Gastroesophageal sphincter (tissue), 4 donors: ENCODE measurements at regions not wholly inside any gene's neighbourhood (a gene's known extent, or its start where the extent isn't known, plus 50 kb on each side); places are given as distances from the start of the nearest gene placed in this dataset.

Experiments
- ATAC-seq: fragments of 150-250 bp; one replicate; pipeline ENCODE4 v1.9.1; 2016; ENCODE audit warnings: mild to moderate bottlenecking, moderate library complexity
- H3K27ac ChIP-seq, 4 donors: fragments of 200-600 bp; sonication (generic) in 3 of 4; 1 replicate in 3 of 4; 2 replicates in 1 of 4; pipeline ENCODE4 v1.5.1; 2016 to 2019
- H3K27me3 ChIP-seq: fragments of 200-600 bp; sonication (generic); one replicate; pipeline ENCODE4 v1.5.1; 2019
- H3K36me3 ChIP-seq, 2 donors: fragments of 200-600 bp; sonication (generic); one replicate each; pipeline ENCODE4 v1.5.1; 2019; ENCODE audit warnings: control low read depth in 1 of 2
- H3K4me1 ChIP-seq, 3 donors: fragments of 200-600 bp; sonication (generic); 1 replicate in 2 of 3; 2 replicates in 1 of 3; pipeline ENCODE4 v1.5.1; 2016 to 2019; ENCODE audit warnings: control low read depth in 2 of 3
- H3K4me3 ChIP-seq, 2 donors: fragments of 200-600 bp; sonication (generic); one replicate each; pipeline ENCODE4 v1.5.1; 2019; ENCODE audit warnings: mild to moderate bottlenecking in 1 of 2, moderate library complexity in 1 of 2
- H3K9me3 ChIP-seq, 3 donors: fragments of 200-600 bp; sonication (generic); one replicate each; pipeline ENCODE4 v1.5.1; 2017 to 2019; ENCODE audit warnings: control low read depth in 2 of 3
- EP300 ChIP-seq: sonication (generic); formaldehyde crosslinking; IDR thresholded peaks from one replicate; pipeline ENCODE4 v1.6.1; 2017; ENCODE audit warnings: antibody characterized with exemption, mild to moderate bottlenecking
- POLR2A ChIP-seq, 2 donors: fragments of 450-650 bp; IDR thresholded peaks; one replicate each; pipeline ENCODE4 v1.6.1; 2017; ENCODE audit warnings: antibody characterized with exemption in 2 of 2, mild to moderate bottlenecking in 2 of 2, moderate library complexity in 1 of 2
- POLR2AphosphoS5 ChIP-seq: sonication (generic); formaldehyde crosslinking; IDR thresholded peaks from one replicate; pipeline ENCODE4 v1.6.1; 2017; ENCODE audit warnings: antibody characterized with exemption
- WGBS, 2 donors: methylation state at CpG; one replicate each; pipeline ENCODE4 v1.1.5; 2018; ENCODE audit warnings: low coverage in 1 of 2; 5-methylcytosine and 5-hydroxymethylcytosine counted together
- TF ChIP-seq, protein P1 (sequence below), 4 experiments: fragments of 200-600 bp in 2 of 4; fragments of 450-650 bp in 2 of 4; sonication (generic) in 1 of 4; IDR thresholded peaks; one replicate each; pipeline ENCODE4 v1.5.1; 2017 to 2019; ENCODE audit warnings: antibody characterized with exemption in 4 of 4, mild to moderate bottlenecking in 2 of 4, moderate library complexity in 2 of 4

DNA sequence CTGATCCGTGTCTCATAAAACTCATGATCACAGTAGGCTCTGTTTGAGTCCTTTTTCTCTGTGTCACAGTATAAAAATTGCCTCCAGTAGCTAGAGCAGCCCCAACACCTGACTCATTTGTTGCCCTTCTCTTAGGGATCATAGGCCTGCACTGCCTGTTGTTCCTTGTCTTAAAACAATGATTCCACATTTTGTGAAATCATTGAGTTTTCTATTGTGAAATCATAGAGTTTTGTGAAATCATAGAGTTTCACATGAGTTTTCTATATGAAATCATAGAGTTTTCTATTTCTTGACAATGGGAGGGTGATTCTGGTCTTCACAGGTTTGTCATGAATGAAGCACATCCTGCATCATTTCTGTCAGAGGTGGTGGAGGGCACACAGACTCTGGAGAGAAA, 239.9 kb downstream of the GASK1B start:
- Histone ChIP-seq H3K27ac (no peak overlapping the region), H3K4me3 (no peak overlapping the region), H3K4me1 (no peaks in the 10 kb centered on the region), H3K36me3 (no peaks in the 10 kb centered on the region), H3K9me3 (no peaks in the 10 kb centered on the region), H3K27me3 (no peaks in the 10 kb centered on the region)
- WGBS, 2 donors, result 86 to 90% methylated on average over 1 of the region's 1 CpG
- TF ChIP-seq POLR2AphosphoS5, result no peak
- TF ChIP-seq EP300, result no peak
- no peak for TF ChIP-seq POLR2A (IDR thresholded peaks at IDR 0.05)
- TF ChIP-seq, protein P1, sequence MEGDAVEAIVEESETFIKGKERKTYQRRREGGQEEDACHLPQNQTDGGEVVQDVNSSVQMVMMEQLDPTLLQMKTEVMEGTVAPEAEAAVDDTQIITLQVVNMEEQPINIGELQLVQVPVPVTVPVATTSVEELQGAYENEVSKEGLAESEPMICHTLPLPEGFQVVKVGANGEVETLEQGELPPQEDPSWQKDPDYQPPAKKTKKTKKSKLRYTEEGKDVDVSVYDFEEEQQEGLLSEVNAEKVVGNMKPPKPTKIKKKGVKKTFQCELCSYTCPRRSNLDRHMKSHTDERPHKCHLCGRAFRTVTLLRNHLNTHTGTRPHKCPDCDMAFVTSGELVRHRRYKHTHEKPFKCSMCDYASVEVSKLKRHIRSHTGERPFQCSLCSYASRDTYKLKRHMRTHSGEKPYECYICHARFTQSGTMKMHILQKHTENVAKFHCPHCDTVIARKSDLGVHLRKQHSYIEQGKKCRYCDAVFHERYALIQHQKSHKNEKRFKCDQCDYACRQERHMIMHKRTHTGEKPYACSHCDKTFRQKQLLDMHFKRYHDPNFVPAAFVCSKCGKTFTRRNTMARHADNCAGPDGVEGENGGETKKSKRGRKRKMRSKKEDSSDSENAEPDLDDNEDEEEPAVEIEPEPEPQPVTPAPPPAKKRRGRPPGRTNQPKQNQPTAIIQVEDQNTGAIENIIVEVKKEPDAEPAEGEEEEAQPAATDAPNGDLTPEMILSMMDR (IDR thresholded peaks at IDR 0.05), result no peak
- ATAC-seq, result no peak

DNA sequence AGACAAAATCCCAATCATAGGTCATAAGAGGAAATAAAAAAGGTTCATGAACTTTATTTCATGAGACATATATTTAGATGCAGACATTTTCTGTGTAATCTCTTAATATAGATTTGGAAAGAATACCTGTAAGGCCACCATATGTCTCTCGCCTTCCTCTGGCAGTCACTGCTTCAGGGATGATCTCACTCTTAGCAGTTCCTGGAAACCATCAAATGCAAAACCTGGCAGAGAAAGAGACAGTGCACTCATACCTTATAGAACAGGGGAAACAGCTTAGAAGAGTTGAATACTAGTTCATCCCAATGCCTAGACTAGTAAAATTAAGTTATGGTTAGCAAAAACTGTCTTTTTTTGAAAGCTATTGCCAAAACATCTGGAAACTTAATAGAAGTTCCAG, 243.3 kb downstream of the GASK1B start:
- WGBS, 2 donors, result 57 to 70% methylated on average over 1 of the region's 1 CpG
- H3K27ac ChIP-seq, result no peak overlapping the region
- ATAC-seq, result no peak
- no peaks in the 10 kb centered on the region for H3K4me1 ChIP-seq
- no peak overlapping the region for H3K4me3 ChIP-seq
- TF ChIP-seq, protein P1 (IDR thresholded peaks at IDR 0.05), result no peak
- no peak for TF ChIP-seq POLR2A (IDR thresholded peaks at IDR 0.05)
- no peak for TF ChIP-seq EP300
- H3K9me3 ChIP-seq, result no peaks in the 10 kb centered on the region
- H3K27me3 ChIP-seq, result no peaks in the 10 kb centered on the region
- no peaks in the 10 kb centered on the region for H3K36me3 ChIP-seq

DNA sequence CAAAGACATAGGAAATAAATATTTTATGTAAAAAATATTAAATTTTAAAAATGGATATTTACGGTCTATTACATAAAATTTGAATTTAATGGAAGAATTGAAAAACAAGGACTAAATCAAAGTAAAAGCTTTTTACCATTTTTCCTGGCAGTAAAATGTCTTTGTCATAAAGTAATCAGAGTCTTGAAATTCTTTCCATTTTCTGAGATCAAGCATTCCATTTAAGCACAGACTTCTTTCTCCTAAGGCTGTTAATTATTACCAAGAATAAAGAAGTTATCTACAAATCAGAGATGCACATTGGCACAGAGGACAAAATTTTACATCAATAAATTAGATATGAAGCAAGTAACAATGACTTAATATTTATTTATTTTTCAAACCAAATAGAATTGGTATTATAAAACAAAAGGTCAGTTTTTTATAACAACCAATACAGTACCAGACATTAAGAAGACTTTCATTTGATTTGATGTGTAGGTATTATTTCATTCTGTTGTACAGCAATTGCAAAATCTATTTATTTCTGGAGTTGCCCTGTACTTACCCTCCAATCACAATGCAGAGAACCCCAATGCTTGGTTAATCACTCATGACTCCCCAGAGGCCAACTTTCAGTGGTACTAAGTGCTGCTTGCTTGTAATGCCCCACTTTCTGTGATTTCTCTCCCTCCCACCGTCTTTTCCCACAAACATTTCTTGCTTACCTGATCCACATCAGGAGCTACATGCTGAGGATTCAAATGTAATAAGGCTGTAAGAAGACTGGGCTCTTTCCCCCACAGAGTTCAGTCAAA, 254.6 kb downstream of the GASK1B start:
- TF ChIP-seq POLR2AphosphoS5, result no peak
- TF ChIP-seq EP300, result no peak
- TF ChIP-seq, protein P1 (IDR thresholded peaks at IDR 0.05), result no peak
- no peak for TF ChIP-seq POLR2A (IDR thresholded peaks at IDR 0.05)
- 68 to 93% methylated on average over 2 of the region's 2 CpGs for WGBS, 2 donors
- no peak for ATAC-seq
- no peak overlapping the region for H3K4me3 ChIP-seq
- no peaks in the 10 kb centered on the region for H3K36me3 ChIP-seq
- no peak overlapping the region for H3K27ac ChIP-seq
- H3K9me3 ChIP-seq, result peaks cover 0 to 5% (median 0%) of the 10 kb centered on the region in 3 donors
- H3K4me1 ChIP-seq, result no peaks in the 10 kb centered on the region
- no peaks in the 10 kb centered on the region for H3K27me3 ChIP-seq

DNA sequence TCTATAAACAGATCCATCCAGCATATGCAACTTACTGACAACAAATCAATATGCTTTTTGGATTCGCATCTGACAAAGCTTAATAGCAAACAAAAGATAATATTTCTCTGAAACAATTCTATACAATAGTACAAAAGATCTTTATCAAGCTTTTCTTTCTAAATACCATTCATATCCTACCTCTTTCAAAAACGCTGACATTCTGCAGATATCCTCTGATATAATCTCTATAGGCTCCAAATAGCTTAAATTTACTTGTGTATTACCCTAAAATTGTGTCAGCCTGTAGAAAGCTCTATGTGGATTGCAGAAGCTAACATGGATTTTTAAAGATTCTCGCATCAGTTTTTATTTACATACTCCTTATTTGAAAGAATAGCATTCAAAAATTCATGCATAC, 260.6 kb downstream of the GASK1B start:
- H3K4me1 ChIP-seq, result no peaks in the 10 kb centered on the region
- H3K27ac ChIP-seq, result no peak overlapping the region
- TF ChIP-seq POLR2A (IDR thresholded peaks at IDR 0.05), result no peak
- TF ChIP-seq, protein P1 (IDR thresholded peaks at IDR 0.05), result no peak
- no peak for TF ChIP-seq EP300
- no peak for TF ChIP-seq POLR2AphosphoS5
- ATAC-seq, result no peak
- WGBS, 2 donors, result 82 to 85% methylated on average over 2 to 3 of the region's 3 CpGs
- no peaks in the 10 kb centered on the region for H3K9me3 ChIP-seq
- no peaks in the 10 kb centered on the region for H3K36me3 ChIP-seq
- no peak overlapping the region for H3K4me3 ChIP-seq
- H3K27me3 ChIP-seq, result no peaks in the 10 kb centered on the region

DNA sequence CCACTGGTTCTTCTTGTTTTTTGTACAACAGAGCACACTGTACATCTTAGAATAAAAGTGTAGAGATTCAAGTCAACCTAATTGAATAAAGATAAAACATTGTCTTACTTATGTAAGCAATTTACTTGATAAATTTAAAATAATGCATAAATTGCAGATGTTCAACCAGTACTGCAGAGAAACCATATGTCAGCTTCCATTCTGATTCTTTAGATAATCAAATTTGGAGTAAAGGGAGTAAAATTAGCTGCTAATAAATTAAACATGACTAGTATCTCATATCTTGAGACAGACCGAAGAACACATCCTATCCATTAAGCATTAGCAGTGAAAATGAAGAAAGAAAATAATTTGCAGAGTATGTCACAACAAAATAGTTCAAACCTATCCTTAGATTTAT, 261.2 kb downstream of the GASK1B start:
- WGBS, 2 donors, result 90 to 100% methylated on average over 1 of the region's 1 CpG
- Histone ChIP-seq H3K27ac (no peak overlapping the region), H3K4me3 (no peak overlapping the region), H3K4me1 (no peaks in the 10 kb centered on the region), H3K27me3 (no peaks in the 10 kb centered on the region), H3K9me3 (no peaks in the 10 kb centered on the region), H3K36me3 (no peaks in the 10 kb centered on the region)
- TF ChIP-seq EP300 (no peak), POLR2A (IDR thresholded peaks at IDR 0.05) (no peak)
- TF ChIP-seq, protein P1 (IDR thresholded peaks at IDR 0.05), result no peak
- ATAC-seq, result no peak
